ENCODE measurements at regions not wholly inside any gene's neighbourhood (a gene's known extent, or its start where the extent isn't known, plus 50 kb on each side); places are given as distances from the start of the nearest gene placed in this dataset.
"Not testable (repeated sequence)": the region's sequence is repeated elsewhere in the genome, so short reads cannot be mapped to it uniquely, and the experiment has no call there.

GRCh38 chr1:146324463-146324862 is 95.6 kb upstream of the NOTCH2NLA start:
- not testable (repeated sequence) for DNase-seq (ENCODE audit: low read depth)

- DNase-seq (ENCODE audit: low read depth) = not testable (repeated sequence)
Observed at GRCh38 chr1:146323302-146323701, 94.5 kb upstream of the NOTCH2NLA start.

GRCh38 chr1:146322893-146323292 is 94.1 kb upstream of the NOTCH2NLA start:
- not testable (repeated sequence) for DNase-seq (ENCODE audit: low read depth)

GRCh38 chr1:146318715-146319114 is 89.9 kb upstream of the NOTCH2NLA start:
- not testable (repeated sequence) for DNase-seq (ENCODE audit: low read depth)

- DNase-seq (ENCODE audit: low read depth) = not testable (repeated sequence)
Observed at GRCh38 chr1:146317785-146318184, 89.0 kb upstream of the NOTCH2NLA start.

DNA sequence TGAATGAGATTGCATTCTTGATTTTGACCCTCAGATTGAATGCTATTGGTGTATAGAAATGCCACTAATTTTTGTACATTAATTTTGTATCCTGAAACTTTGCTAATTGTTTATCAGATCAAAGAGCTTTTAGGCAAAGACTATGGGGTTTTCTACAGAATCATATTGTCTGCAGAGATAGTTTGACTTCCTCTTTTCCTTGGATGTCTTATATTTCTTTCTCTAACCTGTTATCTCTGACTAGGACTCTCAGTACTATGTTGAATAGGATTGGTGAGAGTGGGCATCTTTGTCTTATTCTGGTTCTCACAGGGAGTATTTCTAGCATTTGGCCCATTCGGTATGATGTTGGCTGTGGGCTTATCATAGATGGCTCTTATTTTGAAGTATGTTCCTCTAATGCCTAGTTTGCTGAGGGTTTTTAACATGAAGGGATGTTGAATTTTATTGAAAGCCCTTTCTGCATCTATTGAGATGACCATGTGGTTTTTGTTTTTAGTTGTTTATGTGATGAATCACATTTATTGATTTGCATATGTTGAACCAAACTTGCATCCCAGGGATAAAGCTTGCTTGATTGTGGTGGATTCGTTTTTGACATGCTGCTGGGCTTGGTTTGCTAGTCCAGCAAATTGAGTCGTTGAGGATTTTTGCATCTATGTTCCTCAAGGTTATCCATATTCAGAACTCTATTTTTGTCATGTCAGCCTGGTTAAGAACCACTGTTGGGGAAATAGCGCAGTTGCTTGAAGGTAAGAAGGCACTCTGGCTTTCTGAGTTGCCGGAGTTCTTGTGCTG is 85.8 kb upstream of the NOTCH2NLA start:
- DNase-seq (ENCODE audit: low read depth) = not testable (repeated sequence)

DNA sequence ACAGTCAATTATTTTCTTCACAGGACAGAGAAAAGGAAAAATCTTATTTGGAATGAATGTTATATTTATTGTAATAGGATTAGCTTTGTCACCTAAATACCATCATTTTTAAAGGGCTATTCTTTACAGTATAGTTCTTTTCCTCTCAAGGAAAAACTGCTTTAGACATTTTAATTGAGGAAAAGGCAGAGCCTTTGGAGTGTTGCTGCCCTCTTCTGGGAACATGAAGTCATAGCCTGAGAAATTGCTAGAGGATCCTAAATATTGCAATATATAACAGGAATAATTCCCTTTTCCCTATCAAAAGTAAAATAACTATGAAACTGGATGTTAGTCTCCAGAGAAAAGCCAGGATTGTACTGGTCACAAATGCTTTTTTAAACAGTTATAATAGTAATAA is 81.8 kb upstream of the NOTCH2NLA start:
- DNase-seq (ENCODE audit: low read depth) = not testable (repeated sequence)

- not testable (repeated sequence) for DNase-seq (ENCODE audit: low read depth)
Observed at GRCh38 chr1:146309427-146309826, 80.6 kb upstream of the NOTCH2NLA start.

DNA sequence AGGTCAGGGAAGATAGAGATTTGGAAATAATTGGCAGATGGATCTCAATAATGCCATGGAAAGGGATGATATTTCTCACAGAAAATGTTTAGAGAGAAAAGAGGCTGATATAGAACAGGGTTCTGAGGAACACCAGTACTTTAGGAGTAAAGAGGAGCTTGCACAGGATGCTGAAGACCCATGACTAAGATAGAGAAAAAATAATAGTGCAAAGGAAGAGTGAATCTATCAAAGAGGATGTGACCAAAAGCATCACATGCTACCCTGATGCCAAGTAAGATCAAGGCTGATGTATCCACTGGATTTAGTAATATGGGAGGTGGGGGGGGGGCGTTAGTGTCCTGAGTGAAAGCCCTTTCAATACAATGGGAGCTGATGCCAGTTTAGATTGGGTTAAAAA is 80.1 kb upstream of the NOTCH2NLA start:
- not testable (repeated sequence) for DNase-seq (ENCODE audit: low read depth)

DNA sequence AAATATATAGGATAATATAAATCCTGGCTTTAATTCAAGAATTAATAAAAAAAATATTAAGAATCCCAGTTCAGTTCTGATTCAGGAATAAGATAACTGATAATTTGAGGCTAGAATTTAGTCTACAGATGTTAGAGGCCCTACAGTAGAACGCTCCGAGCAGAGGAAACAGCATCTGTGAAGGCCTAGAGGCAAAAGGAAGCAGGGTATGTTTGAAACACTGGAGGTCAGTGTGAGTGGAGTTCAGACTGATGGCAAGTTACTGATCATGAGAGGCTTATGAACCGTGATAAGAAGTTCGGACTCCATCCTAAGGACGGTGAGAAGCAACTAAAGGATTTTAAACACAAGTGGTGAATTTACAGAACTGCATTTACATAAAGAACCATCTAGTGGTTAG is 79.3 kb upstream of the NOTCH2NLA start:
- not testable (repeated sequence) for DNase-seq (ENCODE audit: low read depth)

- DNase-seq (ENCODE audit: low read depth) = not testable (repeated sequence)
Observed at GRCh38 chr1:146307632-146308031, 78.8 kb upstream of the NOTCH2NLA start.

DNA sequence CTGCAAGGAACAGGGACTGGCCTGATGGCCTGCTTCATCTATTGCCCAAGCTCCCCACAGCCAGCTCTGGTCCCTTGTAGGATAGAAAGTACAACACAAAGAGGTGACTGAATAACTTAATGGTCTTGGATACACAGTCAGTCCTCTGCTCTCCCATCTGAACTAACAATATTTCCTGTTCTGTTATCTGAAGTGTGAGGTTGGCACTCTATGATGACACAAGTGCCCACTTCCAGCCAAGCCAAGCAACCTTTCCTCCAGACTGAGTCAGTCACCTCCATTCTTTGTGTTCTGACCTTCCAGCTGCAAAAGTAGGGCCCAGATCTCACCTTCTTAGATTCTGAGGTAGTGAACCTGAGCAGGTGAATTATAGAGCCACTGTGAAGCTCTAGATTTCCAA is 77.8 kb upstream of the NOTCH2NLA start:
- DNase-seq (ENCODE audit: low read depth) = not testable (repeated sequence)

- not testable (repeated sequence) for DNase-seq (ENCODE audit: low read depth)
Observed at GRCh38 chr1:146305442-146305841, 76.6 kb upstream of the NOTCH2NLA start.

DNA sequence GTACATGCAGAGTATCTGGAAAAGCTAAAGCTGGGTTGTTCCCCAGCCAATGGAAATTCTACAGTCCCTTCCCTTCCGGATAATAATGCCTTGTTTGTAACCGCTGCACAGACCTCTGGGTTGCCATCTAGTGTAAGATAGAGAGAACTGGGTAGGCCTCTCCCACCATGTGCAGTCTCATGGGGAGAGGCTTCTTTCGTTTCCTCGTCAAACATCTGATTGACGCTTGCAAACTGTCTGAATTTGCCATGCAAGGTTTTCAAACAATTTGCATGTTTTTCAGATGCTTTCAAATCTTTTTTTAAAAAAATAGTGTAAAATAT is 69.7 kb upstream of the NOTCH2NLA start:
- DNase-seq (ENCODE audit: low read depth) = not testable (repeated sequence)

DNA sequence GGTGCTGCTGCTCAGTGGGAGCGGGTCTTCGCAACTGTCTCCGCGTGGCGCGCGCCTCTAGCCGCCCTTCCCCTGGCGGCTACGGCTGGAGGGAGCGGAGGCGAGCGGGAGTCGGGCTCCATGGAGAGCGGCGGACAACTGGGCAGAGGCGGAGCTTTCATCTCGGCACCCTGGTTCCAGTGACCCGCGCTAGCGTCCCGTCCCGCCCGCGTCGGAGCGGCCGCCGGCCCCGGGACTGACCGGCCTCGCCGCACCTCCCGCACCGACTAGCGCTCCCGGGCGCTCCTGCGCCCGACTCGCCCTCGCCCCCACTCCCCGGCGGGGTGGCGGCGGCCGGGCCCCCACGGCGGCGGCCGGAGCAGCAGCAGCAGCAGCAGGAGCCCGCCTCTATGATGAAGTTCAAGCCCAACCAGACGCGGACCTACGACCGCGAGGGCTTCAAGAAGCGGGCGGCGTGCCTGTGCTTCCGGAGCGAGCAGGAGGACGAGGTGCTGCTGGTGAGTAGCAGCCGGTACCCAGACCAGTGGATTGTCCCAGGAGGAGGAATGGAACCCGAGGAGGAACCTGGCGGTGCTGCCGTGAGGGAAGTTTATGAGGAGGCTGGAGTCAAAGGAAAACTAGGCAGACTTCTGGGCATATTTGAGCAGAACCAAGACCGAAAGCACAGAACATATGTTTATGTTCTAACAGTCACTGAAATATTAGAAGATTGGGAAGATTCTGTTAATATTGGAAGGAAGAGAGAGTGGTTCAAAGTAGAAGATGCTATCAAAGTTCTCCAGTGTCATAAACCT is 69.2 kb upstream of the NOTCH2NLA start:
- DNase-seq (ENCODE audit: low read depth) = not testable (repeated sequence)

DNA sequence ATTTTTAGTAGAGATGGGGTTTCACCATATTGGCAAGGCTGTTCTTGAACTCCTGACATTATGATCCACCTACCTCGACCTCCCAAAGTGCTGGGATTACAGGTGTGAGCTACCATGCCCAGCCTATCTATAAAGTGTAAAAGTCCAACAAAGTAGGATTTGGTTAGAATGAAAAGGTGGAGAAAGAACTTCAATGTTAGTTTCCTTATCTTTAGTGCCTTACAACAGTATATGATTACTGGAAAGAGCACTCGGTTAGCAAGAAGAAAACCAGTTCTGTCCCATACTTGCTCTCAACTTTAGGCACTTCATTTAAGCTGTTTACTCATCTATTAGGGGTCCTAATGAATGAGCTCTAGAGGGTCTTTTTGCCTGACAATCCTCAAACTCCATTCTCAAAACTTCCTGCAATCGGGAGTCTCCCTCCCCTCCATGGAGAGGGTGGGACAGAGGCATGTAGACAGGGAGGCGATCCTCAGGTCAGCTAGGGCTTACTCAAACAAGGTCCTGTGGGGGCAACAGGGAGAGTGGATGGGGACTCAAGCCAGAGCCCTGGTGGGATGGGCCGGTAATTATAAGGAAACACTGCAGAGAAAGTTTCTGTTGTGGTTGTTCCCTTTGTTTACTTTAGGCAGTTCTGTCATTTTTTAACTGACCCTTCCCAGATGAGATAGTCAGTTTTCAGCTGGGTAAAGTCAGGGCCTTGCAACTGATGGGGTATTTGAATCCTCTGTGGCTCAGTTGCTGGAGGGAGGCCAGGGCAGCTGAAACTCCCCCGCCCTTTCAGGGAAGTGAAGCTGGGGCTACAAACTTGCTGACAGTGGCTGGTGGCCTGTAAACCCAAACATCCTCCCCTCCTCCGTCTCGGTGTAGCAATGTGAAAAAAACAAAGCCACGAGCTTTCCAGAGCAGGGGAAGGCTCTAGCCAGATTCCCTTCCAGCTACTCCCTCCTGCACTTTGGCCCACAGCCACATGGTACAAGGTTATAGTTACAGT is 64.4 kb upstream of the NOTCH2NLA start:
- DNase-seq (ENCODE audit: low read depth) = not testable (repeated sequence)

- DNase-seq (ENCODE audit: low read depth) = not testable (repeated sequence)
Observed at GRCh38 chr1:146292424-146292823, 63.6 kb upstream of the NOTCH2NLA start.

DNA sequence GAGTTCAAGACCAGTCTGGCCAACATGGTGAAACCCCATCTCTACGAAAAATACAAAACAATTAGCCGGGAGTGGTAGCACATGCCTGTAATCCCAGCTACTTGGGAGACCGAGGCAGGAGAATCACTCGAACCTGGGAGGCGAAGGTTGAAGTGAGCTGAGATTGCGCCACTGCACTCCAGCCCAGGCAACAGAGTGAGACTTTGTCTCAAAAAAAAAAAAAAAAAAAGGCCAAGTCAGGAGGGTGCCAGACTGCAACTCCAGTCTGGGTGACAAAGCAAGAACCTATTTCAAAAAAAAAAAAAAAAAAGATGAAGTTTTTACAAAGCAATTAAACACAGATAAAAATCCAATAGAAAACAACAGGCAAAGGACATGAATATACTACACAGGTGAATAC is 59.1 kb upstream of the NOTCH2NLA start:
- not testable (repeated sequence) for DNase-seq (ENCODE audit: low read depth)

DNA sequence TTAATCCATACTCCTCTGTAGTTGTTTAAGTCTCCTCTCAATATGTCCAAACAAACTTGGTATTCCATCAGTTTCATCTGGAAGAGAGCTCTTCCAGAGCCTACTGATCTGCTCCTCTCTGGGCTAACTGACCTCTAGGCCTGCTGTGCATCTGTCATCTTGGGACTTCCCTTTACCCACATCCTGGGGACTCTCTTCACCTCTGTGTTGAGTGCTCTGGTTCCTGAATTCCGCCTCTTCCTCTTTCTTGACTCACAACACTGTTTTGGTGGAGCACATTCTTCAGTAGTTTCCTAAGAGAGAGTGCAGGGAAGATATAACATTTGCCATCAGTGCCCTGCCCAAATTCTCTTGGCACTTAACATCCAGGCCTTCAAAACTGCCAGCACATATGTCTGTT is 55.9 kb upstream of the NOTCH2NLA start:
- not testable (repeated sequence) for DNase-seq (ENCODE audit: low read depth)

GRCh38 chr1:146283527-146283880 is 54.7 kb upstream of the NOTCH2NLA start:
- not testable (repeated sequence) for DNase-seq (ENCODE audit: low read depth)

DNA sequence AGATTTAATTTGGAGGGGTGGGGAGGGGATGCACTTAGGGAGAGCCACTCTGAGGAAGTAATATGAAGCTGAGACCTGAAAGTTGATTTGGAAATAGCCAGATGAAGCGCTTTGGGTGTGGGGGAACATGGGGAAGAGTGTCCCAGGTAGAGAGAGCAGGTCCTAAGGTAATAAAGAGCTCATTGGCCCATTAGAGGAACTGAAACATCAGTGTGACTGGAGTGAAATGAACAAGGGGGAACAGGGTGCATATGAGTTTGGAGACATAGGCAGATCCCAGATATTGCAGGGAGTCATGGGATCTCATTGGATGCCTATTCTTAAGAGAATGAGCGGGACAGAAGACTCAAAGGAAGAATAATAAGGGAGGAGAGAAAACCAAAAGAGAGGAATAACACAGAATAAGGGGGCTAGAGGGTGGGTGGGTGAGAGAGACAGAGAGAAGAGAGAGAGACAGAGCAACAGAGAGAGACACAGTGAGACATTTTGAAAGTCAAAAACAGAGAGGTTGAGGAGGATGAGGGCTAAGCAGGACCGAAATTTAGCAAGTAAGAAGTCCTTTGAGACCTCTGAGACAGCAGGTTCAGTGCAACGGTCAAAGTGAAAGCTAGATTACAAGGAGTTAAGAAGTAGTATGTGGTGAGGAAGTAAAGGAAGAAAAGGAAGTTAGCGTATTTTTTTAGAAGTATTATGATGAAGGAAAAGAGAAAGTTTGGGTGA is 54.1 kb upstream of the NOTCH2NLA start:
- DNase-seq (ENCODE audit: low read depth) = not testable (repeated sequence)
